NCI-H146 (cell line): ENCODE measurements at regions not wholly inside any gene's neighbourhood (a gene's known extent, or its start where the extent isn't known, plus 50 kb on each side); places are given as distances from the start of the nearest gene placed in this dataset.
"Not testable (repeated sequence)": the region's sequence is repeated elsewhere in the genome, so short reads cannot be mapped to it uniquely, and the experiment has no call there.

Experiments
- DNase-seq: peaks from one replicate; lab custom pipeline; 2025; lab: John Stamatoyannopoulos, UW

DNA sequence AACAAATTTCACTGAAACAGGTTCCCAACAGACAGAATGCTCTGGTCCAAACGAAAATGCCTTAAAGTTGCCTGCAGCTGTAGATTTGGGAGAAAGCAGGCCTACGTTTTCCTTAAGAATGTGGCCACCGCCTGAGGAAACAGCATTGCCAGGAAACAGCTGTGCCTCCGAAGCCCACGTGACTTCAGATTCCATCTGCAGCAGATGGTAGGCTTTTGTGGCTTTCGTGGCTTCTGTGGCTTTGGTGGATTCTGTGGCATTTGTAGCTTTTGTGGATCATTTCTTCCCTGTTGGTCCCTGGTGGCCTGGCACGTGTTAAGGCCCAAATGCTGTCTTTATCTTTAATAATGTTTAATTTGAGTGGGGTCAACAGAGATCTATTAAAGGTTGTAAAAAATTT lies 222.9 kb downstream of the TTLL2 start:
- no peak for DNase-seq

GRCh38 chr6:167548451-167548850 lies 223.6 kb downstream of the TTLL2 start:
- no peak for DNase-seq

GRCh38 chr6:167549213-167549612 lies 224.3 kb downstream of the TTLL2 start:
- DNase-seq: no peak

- DNase-seq: no peak
These were observed 226.2 kb downstream of the TTLL2 start for GRCh38 chr6:167550941-167551627.

DNA sequence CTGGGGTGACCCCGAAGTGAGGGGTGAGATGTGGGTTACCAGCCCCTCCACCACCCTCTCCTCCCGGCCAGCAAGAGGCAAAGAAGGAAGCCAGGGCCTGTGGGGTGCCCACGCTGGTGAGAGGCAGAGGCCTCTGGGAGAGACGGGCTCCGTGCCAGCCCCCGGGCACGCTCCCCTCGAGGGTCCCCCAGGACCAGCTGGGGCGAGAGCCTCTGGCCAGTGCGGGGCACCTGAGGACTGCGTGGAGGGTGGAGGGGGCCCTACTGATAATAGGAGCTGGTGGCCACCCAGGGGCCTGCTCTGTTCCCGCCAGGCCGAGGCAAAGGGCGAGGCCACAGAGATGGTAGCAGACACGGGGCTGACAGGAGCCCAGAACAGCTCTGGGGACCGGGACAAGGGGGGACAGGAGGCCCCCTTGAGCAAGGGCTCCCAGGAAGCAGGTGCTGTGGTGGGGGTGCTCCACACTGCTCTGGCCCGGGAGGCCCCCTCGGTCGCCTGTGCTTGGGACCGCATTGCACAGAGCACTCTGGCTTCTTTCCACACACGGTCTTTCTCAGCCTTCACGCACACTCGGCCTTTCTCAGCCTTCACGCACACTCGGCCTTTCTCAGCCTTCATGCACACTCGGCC lies 226.9 kb downstream of the TTLL2 start:
- DNase-seq: no peak

DNA sequence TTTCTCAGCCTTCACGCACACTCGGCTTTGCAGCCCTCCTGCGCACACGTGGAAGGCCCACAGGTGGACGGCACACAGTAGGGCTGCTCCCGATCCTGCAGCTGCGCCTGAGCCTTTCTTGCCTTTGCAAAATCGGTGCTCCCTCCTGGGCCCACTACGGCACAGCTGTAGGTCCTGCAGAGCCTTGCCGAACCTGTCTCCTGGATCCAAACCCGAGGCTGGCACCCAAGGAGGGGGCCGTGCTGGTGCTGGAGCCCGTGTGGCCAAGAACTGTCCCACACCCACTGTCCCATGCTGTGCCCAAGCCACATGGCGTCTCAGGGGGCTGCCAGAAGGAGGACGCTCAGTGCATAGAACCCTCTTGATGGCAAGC lies 227.4 kb downstream of the TTLL2 start:
- DNase-seq: no peak

DNA sequence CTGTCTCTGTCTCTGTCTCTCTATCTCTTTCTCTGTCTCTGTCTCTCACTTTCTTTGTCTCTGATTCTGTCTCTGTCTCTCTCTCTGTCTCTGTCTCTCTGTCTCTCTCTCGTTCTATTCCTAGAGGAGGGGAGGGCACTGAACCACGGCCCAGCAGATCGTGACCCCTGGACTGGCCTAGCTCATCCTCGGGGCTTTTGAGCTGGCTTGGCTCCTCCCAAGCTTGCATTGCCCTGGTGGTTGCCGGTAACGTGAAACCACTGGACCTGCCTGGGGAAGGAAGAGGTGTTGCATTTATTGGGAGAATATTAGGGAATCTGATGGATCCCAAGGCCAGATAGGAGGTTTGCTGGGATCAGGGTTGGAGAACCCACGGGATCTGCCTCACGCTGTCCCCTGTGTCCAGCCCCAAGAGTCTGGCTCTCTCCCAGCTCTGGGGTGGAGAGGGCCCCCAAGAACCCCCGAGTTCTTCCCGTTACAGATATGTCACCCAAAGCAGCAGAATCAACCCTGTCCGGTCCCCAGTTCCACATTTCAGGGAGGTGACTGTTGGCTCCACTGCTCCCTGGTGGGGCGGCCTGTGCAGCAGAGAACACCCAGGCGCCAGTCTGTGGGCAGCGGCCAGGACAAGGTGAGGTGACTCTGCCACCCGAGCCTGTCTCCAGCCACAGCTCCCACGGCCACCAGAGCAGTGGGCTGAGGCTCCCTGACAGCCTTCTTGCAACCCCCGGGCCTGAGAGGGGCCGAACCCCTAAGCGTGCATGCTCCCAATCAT lies 228.3 kb downstream of the TTLL2 start:
- no peak for DNase-seq

DNA sequence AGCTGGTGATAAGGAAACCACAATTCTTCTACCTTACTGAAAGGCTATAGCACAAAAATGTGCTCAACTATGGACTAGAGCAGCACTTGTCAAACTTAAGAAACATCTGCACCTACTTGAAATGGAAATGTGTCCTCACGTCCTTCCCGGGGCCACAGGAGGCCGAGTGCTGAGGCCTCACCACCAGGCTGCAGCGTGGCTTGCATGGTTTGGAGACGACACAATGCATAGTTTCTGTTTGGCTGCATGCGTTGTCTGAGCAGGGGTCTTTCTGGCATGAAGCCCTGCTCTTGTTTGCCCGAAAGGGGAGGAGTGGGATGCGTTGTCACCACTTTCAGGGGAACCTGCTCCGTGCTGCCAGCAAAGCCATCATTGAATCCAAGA lies 228.8 kb downstream of the TTLL2 start:
- no peak for DNase-seq

DNA sequence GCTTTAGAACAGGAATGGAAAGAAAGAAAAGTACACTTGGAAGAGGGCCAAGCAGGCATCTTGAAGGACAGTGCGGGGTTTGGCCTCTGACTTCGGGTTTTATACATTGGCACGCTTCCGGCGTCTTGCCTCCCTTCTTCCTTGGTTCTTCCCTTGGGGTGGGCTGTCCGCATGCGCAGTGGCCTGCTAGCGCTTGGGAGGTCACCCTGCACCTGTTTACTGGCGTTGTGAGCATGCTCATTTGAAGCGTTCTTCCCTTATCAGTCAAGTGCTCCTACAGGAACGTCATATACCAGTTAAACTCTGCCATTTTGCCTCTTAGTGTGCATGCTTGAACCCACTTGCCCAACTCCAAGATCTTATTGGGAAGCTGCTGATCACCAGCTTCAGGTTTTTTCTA lies 230.0 kb downstream of the TTLL2 start:
- no peak for DNase-seq

DNA sequence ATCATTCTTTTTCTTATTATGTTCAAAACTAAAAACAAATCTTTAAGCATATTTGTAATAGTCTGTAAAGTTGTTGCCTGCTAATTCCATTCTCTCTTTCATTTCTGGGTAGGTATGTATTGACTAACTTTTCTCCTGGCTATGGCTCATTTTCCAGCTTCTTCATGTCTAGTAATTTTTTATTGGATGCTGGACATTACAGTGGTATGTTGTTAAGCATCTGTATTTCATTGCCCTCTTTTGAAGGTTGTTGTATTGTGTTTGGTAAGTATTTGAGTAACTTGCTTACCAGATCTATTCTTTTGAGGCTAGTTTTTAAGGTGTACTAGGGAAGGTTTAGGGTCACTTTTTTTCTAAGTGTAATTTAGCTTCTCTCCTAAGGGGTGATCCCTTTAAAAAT lies 230.9 kb downstream of the TTLL2 start:
- no peak for DNase-seq

- DNase-seq: no peak
These were observed 232.8 kb downstream of the TTLL2 start for GRCh38 chr6:167557675-167558074.

- no peak for DNase-seq
These were observed 233.6 kb downstream of the TTLL2 start for GRCh38 chr6:167558246-167559177.

DNA sequence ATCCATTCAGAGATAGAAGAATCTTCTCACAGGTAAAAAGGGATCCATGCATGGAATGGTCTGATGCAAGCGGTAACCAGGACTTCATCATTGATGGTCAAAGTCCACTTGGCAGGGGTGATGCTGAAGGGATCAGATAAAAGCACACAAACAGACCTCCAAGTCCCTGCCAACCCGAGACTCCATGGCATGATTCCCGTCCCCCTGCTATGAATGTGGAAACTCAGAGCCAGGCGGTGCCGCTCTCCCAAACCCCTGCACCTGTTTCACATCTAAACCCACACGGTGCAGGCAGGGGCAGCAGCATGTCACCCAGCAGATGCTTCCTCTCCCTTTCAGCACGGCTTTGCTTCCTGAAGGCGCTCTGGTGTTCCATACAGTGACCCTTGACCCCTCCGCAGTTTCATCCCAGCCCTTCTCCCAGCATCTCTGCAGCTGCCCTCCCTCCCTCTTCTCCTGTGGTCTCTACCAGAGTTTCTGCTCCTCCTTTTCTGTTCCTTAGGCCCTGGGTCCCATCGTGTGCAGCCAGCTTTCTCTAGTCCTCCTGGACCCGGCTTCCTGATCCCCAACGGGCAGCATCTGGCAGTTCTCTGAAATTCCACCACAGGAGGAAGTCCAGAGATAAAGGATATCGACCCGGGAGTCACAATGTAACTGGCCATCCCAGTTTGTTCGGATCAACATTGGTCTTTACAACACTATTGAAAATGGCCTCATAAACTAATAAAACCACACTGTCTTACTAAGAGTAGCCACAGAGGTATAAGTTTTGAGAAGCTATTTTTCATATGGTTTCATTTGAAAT lies 235.0 kb downstream of the TTLL2 start:
- DNase-seq: peak; percentile 52

DNA sequence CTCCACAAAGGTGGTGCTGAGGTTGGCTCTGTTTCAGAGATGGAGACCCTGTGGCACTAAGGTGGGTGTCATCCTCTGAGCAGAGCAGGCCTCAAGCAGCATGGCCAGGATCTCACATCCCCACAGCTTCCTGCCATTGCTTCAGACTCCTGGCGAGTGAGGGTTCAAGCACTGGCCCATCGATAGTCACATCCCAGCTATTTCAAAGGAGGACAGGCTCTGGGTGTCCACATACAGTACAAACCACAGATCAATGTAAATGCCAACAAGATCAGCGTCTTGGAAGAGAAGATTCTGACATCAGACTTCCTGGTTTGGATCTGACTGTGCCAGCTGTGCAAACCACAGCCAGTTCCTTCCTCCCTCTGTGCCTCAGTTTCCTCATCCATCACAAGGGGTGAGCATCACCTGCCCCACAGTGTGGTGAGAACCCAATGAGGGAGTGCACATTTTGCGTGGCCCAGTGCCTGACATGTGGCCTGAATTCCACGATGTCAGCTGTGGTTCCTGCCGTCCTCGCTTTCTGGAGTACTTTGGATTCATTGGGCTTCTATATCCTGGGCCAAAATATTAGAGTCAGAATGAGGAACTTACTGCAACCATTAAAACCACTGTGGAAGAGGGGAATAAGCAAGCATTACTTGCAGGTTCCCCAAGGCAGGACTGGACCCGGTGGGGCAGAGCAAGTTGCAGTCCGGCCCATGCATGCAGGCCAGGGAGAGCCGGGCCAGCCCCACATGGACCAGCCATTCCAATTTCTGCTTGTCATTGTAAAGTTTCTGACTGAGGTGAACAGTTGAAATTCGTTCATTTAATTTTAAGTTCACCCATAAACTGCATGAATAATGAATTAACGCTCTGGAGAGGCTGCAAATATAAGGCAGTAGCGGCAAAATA lies 236.0 kb downstream of the TTLL2 start:
- no peak for DNase-seq

DNA sequence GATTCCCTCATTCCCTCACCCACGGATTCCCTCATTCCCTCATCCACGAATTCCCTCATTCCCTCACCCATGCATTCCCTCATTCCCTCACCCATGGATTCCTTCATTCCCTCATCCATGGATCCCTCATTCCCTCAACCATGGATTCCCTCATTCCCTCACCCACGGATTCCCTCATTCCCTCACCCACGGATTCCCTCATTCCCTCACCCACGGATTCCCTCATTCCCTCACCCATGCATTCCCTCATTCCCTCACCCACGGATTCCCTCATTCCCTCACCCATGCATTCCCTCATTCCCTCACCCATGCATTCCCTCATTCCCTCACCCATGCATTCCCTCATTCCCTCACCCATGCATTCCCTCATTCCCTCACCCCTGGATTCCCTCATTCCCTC lies 238.0 kb downstream of the TTLL2 start:
- not testable (repeated sequence) for DNase-seq

GRCh38 chr6:167564416-167565250 lies 239.7 kb downstream of the TTLL2 start:
- no peak for DNase-seq

DNA sequence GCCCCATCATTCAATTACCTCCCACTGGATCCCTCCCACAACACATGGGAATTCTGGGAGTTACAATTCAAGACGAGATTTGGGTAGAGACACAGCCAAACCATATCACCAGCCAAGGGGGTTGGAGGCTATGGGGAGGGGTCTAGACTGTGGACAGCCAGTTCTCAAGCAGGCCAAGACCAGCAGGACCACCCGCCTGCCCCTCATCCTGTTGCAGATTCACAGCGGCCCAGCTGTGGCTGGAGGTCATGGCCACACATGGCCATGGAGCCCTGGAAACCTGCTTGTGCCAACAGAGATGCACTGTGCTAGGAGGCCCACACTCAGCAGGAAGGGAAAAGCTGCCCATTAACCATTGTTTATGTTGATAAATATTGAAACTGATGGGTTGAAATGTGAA lies 240.5 kb downstream of the TTLL2 start:
- no peak for DNase-seq

DNA sequence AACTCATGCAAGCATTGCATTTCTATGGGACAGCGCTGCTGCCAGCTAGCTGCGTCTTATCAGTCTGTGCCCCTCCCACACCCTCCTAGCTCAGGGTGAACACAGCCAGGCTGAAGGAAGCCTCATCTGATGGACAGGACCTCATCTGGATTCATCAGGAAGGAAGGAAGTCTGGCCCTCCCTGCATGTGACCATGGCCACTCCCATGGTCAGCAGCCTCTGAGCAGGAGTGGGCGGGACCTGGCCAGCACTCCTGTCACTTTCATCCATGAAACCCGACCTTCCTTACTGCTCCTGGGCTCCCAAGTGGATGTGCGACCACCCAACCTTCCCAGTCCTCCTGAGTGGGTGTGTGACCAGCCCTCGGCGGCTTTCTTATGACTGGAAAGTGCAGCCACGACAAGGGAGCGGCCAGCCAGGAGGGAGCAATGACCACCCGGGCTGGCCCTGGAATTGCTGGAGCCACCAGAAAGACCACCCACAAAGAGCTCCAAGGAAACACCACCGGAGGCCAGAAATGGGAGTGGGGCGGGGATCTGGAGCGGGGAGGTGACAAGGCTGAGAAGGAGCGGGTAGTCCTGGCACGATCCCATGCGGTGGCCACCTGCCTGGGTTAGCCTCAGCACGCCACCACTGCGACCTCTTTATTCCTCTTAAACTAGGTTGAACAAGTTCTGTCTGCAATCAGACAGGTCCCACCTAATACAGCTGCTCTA lies 241.2 kb downstream of the TTLL2 start:
- DNase-seq: no peak

DNA sequence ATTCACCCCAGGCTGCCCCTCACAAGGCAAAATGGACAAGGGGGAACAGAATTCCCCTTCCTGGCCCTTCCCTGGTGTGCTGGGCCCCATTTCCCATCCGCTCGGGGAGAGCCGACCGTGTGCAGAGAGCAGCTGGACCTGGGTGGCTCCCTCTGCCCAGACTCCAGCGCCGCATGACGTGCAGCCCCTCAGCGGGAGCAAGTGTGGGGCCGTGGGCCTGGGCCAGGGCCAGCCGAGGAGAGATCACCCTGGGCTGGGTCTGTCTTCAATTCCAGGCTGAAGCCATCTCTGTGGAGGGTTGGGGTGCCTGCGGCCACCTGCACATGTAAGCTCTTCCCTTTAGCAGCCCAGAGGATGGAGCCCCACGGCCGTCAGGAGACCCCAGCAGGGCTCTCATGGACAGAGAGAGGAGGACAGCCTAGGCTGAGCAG lies 241.8 kb downstream of the TTLL2 start:
- DNase-seq: no peak
